GM19324 (cell line): ENCODE measurements at regions not wholly inside any gene's neighbourhood (a gene's known extent, or its start where the extent isn't known, plus 50 kb on each side); places are given as distances from the start of the nearest gene placed in this dataset.
A peak's percentile ranks its signal among the peaks of the same experiment; 100 is the strongest.
"Not testable (repeated sequence)": the region's sequence is repeated elsewhere in the genome, so short reads cannot be mapped to it uniquely, and the experiment has no call there.

Experiments used
- ATAC-seq: cut with Tn5 transposase; IDR thresholded peaks from one replicate; pipeline ENCODE4 v1.9.1; 2021; ENCODE audit warnings: mild to moderate bottlenecking, moderate library complexity; ENCODE audit not compliant: unreplicated experiment, low FRiP score

- ATAC-seq = no peak
These were observed 338.1 kb downstream of the RFC3 start for GRCh38 chr13:34155931-34156607.

GRCh38 chr13:34156841-34157365 is 339.0 kb downstream of the RFC3 start:
- ATAC-seq = peak; percentile 93

GRCh38 chr13:34159946-34160345 is 342.0 kb downstream of the RFC3 start:
- no peak for ATAC-seq

GRCh38 chr13:34161931-34162543 is 344.1 kb downstream of the RFC3 start:
- ATAC-seq = no peak

- no peak for ATAC-seq
These were observed 344.6 kb downstream of the RFC3 start for GRCh38 chr13:34162544-34162933.

- no peak for ATAC-seq
These were observed 346.6 kb downstream of the RFC3 start for GRCh38 chr13:34164582-34164981.

- ATAC-seq = no peak
These were observed 347.2 kb downstream of the RFC3 start for GRCh38 chr13:34165158-34165557.

GRCh38 chr13:34166406-34166805 is 348.5 kb downstream of the RFC3 start:
- ATAC-seq = no peak

- no peak for ATAC-seq
These were observed 349.4 kb downstream of the RFC3 start for GRCh38 chr13:34167347-34167746.

GRCh38 chr13:34172048-34172447 is 354.1 kb downstream of the RFC3 start:
- no peak for ATAC-seq

- ATAC-seq = no peak
These were observed 356.8 kb downstream of the RFC3 start for GRCh38 chr13:34174671-34175145.

- ATAC-seq = no peak
These were observed 357.6 kb downstream of the RFC3 start for GRCh38 chr13:34175551-34175950.

GRCh38 chr13:34176633-34177032 is 358.7 kb downstream of the RFC3 start:
- no peak for ATAC-seq

GRCh38 chr13:34179481-34179880 is 361.5 kb downstream of the RFC3 start:
- ATAC-seq = no peak

GRCh38 chr13:34179927-34180326 is 362.0 kb downstream of the RFC3 start:
- ATAC-seq = no peak

- ATAC-seq = not testable (repeated sequence)
These were observed 363.3 kb downstream of the RFC3 start for GRCh38 chr13:34181256-34181655.

GRCh38 chr13:34189946-34190345 is 372.0 kb downstream of the RFC3 start:
- no peak for ATAC-seq

- ATAC-seq = no peak
These were observed 383.3 kb downstream of the RFC3 start for GRCh38 chr13:34201050-34201913.

- no peak for ATAC-seq
These were observed 389.4 kb downstream of the RFC3 start for GRCh38 chr13:34207334-34207733.

- no peak for ATAC-seq
These were observed 389.9 kb downstream of the RFC3 start for GRCh38 chr13:34207872-34208271.

GRCh38 chr13:34208336-34208735 is 390.4 kb downstream of the RFC3 start:
- no peak for ATAC-seq
